Fibroblast of skin of right biceps (primary cell): ENCODE measurements at regions not wholly inside any gene's neighbourhood (a gene's known extent, or its start where the extent isn't known, plus 50 kb on each side); places are given as distances from the start of the nearest gene placed in this dataset.
A peak's percentile ranks its signal among the peaks of the same experiment; 100 is the strongest.

Experiments used
- DNase-seq: peaks from one replicate; pipeline ENCODE4 v3.0.0-alpha.2; 2013

- DNase-seq: no peak
Observed at GRCh38 chr2:41943159-41943558, 104.7 kb upstream of the PKDCC start.

- no peak for DNase-seq
Observed at GRCh38 chr2:41944220-41944880, 103.5 kb upstream of the PKDCC start.

- no peak for DNase-seq
Observed at GRCh38 chr2:41947701-41948396, 100.0 kb upstream of the PKDCC start.

GRCh38 chr2:41948397-41948763 lies 99.4 kb upstream of the PKDCC start:
- DNase-seq: no peak

GRCh38 chr2:41949091-41949882 lies 98.5 kb upstream of the PKDCC start:
- DNase-seq: no peak

GRCh38 chr2:41949883-41950665 lies 97.7 kb upstream of the PKDCC start:
- no peak for DNase-seq

- DNase-seq: no peak
Observed at GRCh38 chr2:41950666-41950960, 97.2 kb upstream of the PKDCC start.

GRCh38 chr2:41954304-41955291 lies 93.2 kb upstream of the PKDCC start:
- no peak for DNase-seq

GRCh38 chr2:41955316-41956043 lies 92.3 kb upstream of the PKDCC start:
- no peak for DNase-seq

GRCh38 chr2:41957431-41957830 lies 90.4 kb upstream of the PKDCC start:
- no peak for DNase-seq

- no peak for DNase-seq
Observed at GRCh38 chr2:41958251-41958650, 89.6 kb upstream of the PKDCC start.

GRCh38 chr2:41958775-41959174 lies 89.0 kb upstream of the PKDCC start:
- no peak for DNase-seq

GRCh38 chr2:41959760-41960159 lies 88.1 kb upstream of the PKDCC start:
- no peak for DNase-seq

- no peak for DNase-seq
Observed at GRCh38 chr2:41962922-41963622, 84.7 kb upstream of the PKDCC start.

- DNase-seq: peak; percentile 91
Observed at GRCh38 chr2:41963661-41964525, 83.9 kb upstream of the PKDCC start.

- no peak for DNase-seq
Observed at GRCh38 chr2:41965173-41965908, 82.5 kb upstream of the PKDCC start.

GRCh38 chr2:41965909-41966295 lies 81.9 kb upstream of the PKDCC start:
- peak; percentile 58 for DNase-seq

GRCh38 chr2:41966431-41966893 lies 81.4 kb upstream of the PKDCC start:
- peak; percentile 99 for DNase-seq

- peak; percentile 58 for DNase-seq
Observed at GRCh38 chr2:41966920-41967319, 80.9 kb upstream of the PKDCC start.
